A549 (cell line): ENCODE measurements at regions not wholly inside any gene's neighbourhood (a gene's known extent, or its start where the extent isn't known, plus 50 kb on each side); places are given as distances from the start of the nearest gene placed in this dataset.

Source experiments
- ATAC-seq, 2 experiments: fragments of 200-7000 bp in 1 of 2; fragments of >200 bp in 1 of 2; cut with Nextera tagmentation in 1 of 2; cut with Tn5 transposase in 1 of 2; 3 replicates each; pipeline versions ENCODE4 v1.8.0 to v1.9.1; 2018 to 2020; ENCODE audit warnings: mild to moderate bottlenecking in 1 of 2, moderate library complexity in 1 of 2
- CTCF ChIA-PET: fragments of 300-600 bp; sonication (Branson Sonifier 250); formaldehyde crosslinking; extraction: SDS; loops from one replicate; lab custom pipeline; 2021; ENCODE audit warnings: antibody characterized with exemption, inconsistent platforms; lab: Yijun Ruan, JAX
- POLR2A ChIA-PET: fragments of 350-600 bp; formaldehyde crosslinking; extraction: SDS; loops from one replicate; lab custom pipeline; 2021; ENCODE audit warnings: antibody characterized with exemption, inconsistent platforms; lab: Yijun Ruan, JAX
- DNase-seq, 2 experiments: peaks; one replicate each; pipeline versions ENCODE4 v3.0.0 to v3.0.0-alpha.2; 2011 to 2016; ENCODE audit warnings: low read depth in 1 of 2, low spot score in 1 of 2
- FAIRE-seq: peaks from 2 replicates; lab custom pipeline; 2011; peaks lifted over from hg19 to GRCh38; lab: Jason Lieb, UNC
- H3K27ac ChIP-seq, 2 experiments: fragments of >200 bp; sonication (Bioruptor Twin); formaldehyde crosslinking; 3 replicates each; pipeline ENCODE4 v1.5.1; 2016 to 2017
- H3K4me1 ChIP-seq: fragments of >200 bp; sonication (Bioruptor Twin); formaldehyde crosslinking; 3 replicates; pipeline ENCODE4 v1.6.1; 2016
- H3K4me2 ChIP-seq: fragments of >200 bp; sonication (Bioruptor Twin); formaldehyde crosslinking; 3 replicates; pipeline ENCODE4 v1.6.1; 2016
- H3K4me3 ChIP-seq: fragments of >200 bp; sonication (Bioruptor Twin); formaldehyde crosslinking; 3 replicates; pipeline ENCODE4 v1.5.1; 2016
- H3K9me3 ChIP-seq: fragments of >200 bp; sonication (Bioruptor Twin); formaldehyde crosslinking; 3 replicates; pipeline ENCODE4 v1.6.1; 2016
- BHLHE40 ChIP-seq: IDR thresholded peaks from 2 replicates; pipeline ENCODE4 v1.6.1; 2012; ENCODE audit warnings: low read depth, low read length, inconsistent platforms
- CBX2 ChIP-seq: fragments of 200-600 bp; sonication (generic); IDR thresholded peaks from 2 replicates; pipeline ENCODE4 v1.6.1; 2016; ENCODE audit warnings: low read depth, mild to moderate bottlenecking, borderline replicate concordance
- CBX8 ChIP-seq: fragments of 200-600 bp; sonication (generic); IDR thresholded peaks from 2 replicates; pipeline ENCODE4 v1.6.1; 2016
- CHD2 ChIP-seq: fragments of 150-350 bp; IDR thresholded peaks from 2 replicates; pipeline ENCODE4 v1.6.1; 2014; ENCODE audit warnings: low read length; ENCODE audit not compliant: partially characterized antibody
- CHD4 ChIP-seq: fragments of 200-600 bp; sonication (generic); IDR thresholded peaks from 2 replicates; pipeline ENCODE4 v1.6.1; 2016; ENCODE audit warnings: antibody characterized with exemption, mild to moderate bottlenecking, borderline replicate concordance
- CTCF ChIP-seq: fragments of >200 bp; sonication (Bioruptor Twin); formaldehyde crosslinking; IDR thresholded peaks from 3 replicates; pipeline ENCODE4 v1.5.1; 2016
- EHMT2 ChIP-seq: fragments of 200-600 bp; sonication (generic); IDR thresholded peaks from 2 replicates; pipeline ENCODE4 v1.6.1; 2016; ENCODE audit warnings: antibody characterized with exemption, low read depth, mild to moderate bottlenecking, moderate library complexity
- FOSB ChIP-seq: fragments of 250-450 bp; sonication (Bioruptor Pico); IDR thresholded peaks from 2 replicates; pipeline ENCODE4 v1.5.0; 2020; ENCODE audit warnings: mild to moderate bottlenecking, moderate library complexity
- FOXS1 ChIP-seq: fragments of 250-450 bp; sonication (Bioruptor Pico); IDR thresholded peaks from 2 replicates; pipeline ENCODE4 v1.5.0; 2020; ENCODE audit warnings: mild to moderate bottlenecking, moderate library complexity
- GATA3 ChIP-seq: IDR thresholded peaks from 2 replicates; pipeline ENCODE4 v1.6.1; 2012; ENCODE audit warnings: borderline replicate concordance
- HDAC2 ChIP-seq: fragments of 200-600 bp; sonication (generic); IDR thresholded peaks from 2 replicates; pipeline ENCODE4 v1.6.1; 2016
- HES2 ChIP-seq: fragments of >200 bp; sonication (Bioruptor Twin); formaldehyde crosslinking; IDR thresholded peaks from 2 replicates; pipeline ENCODE4 v1.6.1; 2016
- HEYL ChIP-seq: fragments of 250-450 bp; sonication (Bioruptor Pico); IDR thresholded peaks from 2 replicates; pipeline ENCODE4 v1.8.0; 2021; ENCODE audit warnings: mild to moderate bottlenecking, moderate library complexity
- HMGXB4 ChIP-seq: fragments of 250-450 bp; sonication (Bioruptor Pico); IDR thresholded peaks from 2 replicates; pipeline ENCODE4 v1.5.0; 2021; ENCODE audit warnings: mild to moderate bottlenecking, moderate library complexity, borderline replicate concordance
- HOXA7 ChIP-seq: fragments of 250-450 bp; sonication (Bioruptor Pico); IDR thresholded peaks from 2 replicates; pipeline ENCODE4 v1.5.0; 2020; ENCODE audit warnings: mild to moderate bottlenecking, moderate library complexity
- JUN ChIP-seq, 2 experiments: fragments of >200 bp; sonication (Bioruptor Twin); formaldehyde crosslinking; IDR thresholded peaks; 2 replicates in 1 of 2; 3 replicates in 1 of 2; pipeline ENCODE4 v1.6.1; 2016 to 2017
- MAX ChIP-seq: IDR thresholded peaks from 2 replicates; pipeline ENCODE4 v1.6.1; 2012
- MAZ ChIP-seq: fragments of 150-350 bp; IDR thresholded peaks from 2 replicates; pipeline ENCODE4 v1.6.1; 2014; ENCODE audit warnings: antibody characterized with exemption, low read depth, low read length, borderline replicate concordance
- NFE2L2 ChIP-seq: fragments of 150-350 bp; conservative IDR thresholded peaks from 2 replicates; pipeline ENCODE4 v1.6.1; 2014; ENCODE audit warnings: low read length
- NPAS2 ChIP-seq: fragments of 250-450 bp; sonication (Bioruptor Pico); IDR thresholded peaks from 2 replicates; pipeline ENCODE4 v1.8.0; 2022; ENCODE audit warnings: mild to moderate bottlenecking, moderate library complexity, borderline replicate concordance
- NR3C1 ChIP-seq: fragments of >200 bp; sonication (Bioruptor Twin); formaldehyde crosslinking; IDR thresholded peaks from 3 replicates; pipeline ENCODE4 v1.6.1; 2017
- POLR2A ChIP-seq: IDR thresholded peaks from 2 replicates; pipeline ENCODE4 v1.6.1; 2012; ENCODE audit warnings: mild to moderate bottlenecking, low read length
- REST ChIP-seq: fragments of 200-600 bp; sonication (generic); IDR thresholded peaks from 2 replicates; pipeline ENCODE4 v1.6.1; 2016; ENCODE audit warnings: antibody characterized with exemption, mild to moderate bottlenecking, moderate library complexity
- SREBF2 ChIP-seq: fragments of 450-650 bp; IDR thresholded peaks from 2 replicates; pipeline ENCODE4 v1.6.1; 2014; ENCODE audit warnings: mild to moderate bottlenecking, moderate library complexity
- ZNF302 ChIP-seq: fragments of 250-450 bp; sonication (Bioruptor Pico); IDR thresholded peaks from 2 replicates; pipeline ENCODE4 v1.9.0; 2021; ENCODE audit warnings: inconsistent platforms, mild to moderate bottlenecking, moderate library complexity
- WGBS: methylation state at CpG from one replicate; pipeline ENCODE4 v1.1.6; 2017; ENCODE audit errors: missing lambda C conversion rate; 5-methylcytosine and 5-hydroxymethylcytosine counted together
- TF ChIP-seq, protein P1 (sequence below): IDR thresholded peaks from 2 replicates; pipeline ENCODE4 v1.6.1; 2012; ENCODE audit warnings: low read depth, borderline replicate concordance
- TF ChIP-seq, protein P2 (sequence below): IDR thresholded peaks from 2 replicates; pipeline ENCODE4 v1.6.1; 2012

- Histone ChIP-seq H3K9me3 (no peaks in the 10 kb centered on the region), H3K4me3 (no peak overlapping the region), H3K4me2 (no peak overlapping the region), H3K27ac (no peak overlapping the region), H3K4me1 (no peaks in the 10 kb centered on the region)
- ATAC-seq (no peak), DNase-seq (no peak), FAIRE-seq (no peak)
- POLR2A ChIA-PET: no interaction called here
- 60% methylated on average over 8 of the region's 8 CpGs for WGBS
- CTCF ChIA-PET: no interaction called here
- TF ChIP-seq SREBF2: no peak
- TF ChIP-seq, protein P1, sequence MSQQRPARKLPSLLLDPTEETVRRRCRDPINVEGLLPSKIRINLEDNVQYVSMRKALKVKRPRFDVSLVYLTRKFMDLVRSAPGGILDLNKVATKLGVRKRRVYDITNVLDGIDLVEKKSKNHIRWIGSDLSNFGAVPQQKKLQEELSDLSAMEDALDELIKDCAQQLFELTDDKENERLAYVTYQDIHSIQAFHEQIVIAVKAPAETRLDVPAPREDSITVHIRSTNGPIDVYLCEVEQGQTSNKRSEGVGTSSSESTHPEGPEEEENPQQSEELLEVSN: no peak
- TF ChIP-seq CHD2: no peak
- no peak for TF ChIP-seq NFE2L2
- TF ChIP-seq FOXS1 (CRISPR knock-in tag): no peak
- no peak for TF ChIP-seq HOXA7
- no peak for TF ChIP-seq MAX
- TF ChIP-seq, protein P2, sequence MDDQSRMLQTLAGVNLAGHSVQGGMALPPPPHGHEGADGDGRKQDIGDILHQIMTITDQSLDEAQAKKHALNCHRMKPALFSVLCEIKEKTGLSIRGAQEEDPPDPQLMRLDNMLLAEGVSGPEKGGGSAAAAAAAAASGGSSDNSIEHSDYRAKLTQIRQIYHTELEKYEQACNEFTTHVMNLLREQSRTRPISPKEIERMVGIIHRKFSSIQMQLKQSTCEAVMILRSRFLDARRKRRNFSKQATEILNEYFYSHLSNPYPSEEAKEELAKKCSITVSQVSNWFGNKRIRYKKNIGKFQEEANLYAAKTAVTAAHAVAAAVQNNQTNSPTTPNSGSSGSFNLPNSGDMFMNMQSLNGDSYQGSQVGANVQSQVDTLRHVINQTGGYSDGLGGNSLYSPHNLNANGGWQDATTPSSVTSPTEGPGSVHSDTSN: no peak
- no peak for TF ChIP-seq JUN (IDR thresholded peaks at IDR 0.05)
- no peak for TF ChIP-seq HEYL (CRISPR knock-in tag)
- TF ChIP-seq CBX8: no peak
- TF ChIP-seq HDAC2: no peak
- TF ChIP-seq EHMT2: no peak
- no peak for TF ChIP-seq HES2
Measured at GRCh38 chr13:21232196-21232595, 55.7 kb downstream of the MRPL57 start.

DNA sequence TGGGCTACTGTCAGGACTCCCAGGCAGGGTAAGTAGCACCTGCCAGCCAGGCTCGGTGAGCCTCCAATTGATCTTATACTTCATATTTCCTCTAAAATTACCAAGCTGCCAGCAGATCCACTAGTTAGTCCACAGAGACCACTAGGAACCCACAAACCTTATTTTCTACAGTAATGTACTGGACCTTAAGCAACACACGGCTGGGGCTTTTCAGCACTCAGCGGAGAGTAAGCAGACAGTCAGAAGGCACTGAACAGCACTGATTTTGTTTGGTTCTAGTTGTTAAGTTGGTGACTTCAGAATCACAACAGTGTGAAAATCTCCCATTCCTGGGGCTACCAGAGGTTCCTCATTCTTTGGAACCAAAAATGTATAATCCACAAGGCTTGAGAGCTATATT lies 56.1 kb downstream of the MRPL57 start:
- no peak overlapping the region for H3K4me3 ChIP-seq
- H3K27ac ChIP-seq: no peak overlapping the region
- DNase-seq: no peak
- ATAC-seq: no peak
- no peaks in the 10 kb centered on the region for H3K9me3 ChIP-seq
- TF ChIP-seq CTCF: no peak
- no peak for TF ChIP-seq FOSB (CRISPR knock-in tag)
- TF ChIP-seq NPAS2: no peak
- no peak for TF ChIP-seq CHD4
- TF ChIP-seq, all 56 proteins: peak for 0
- FAIRE-seq: no peak
- ChIA-PET CTCF (interaction anchor here (1.0 kb wide), 1 partner anchor 57 kb away, joined by 3 read pairs; the partner anchor contains the start of gene SKA3), POLR2A (no interaction called here)
- Histone ChIP-seq H3K4me1 (no peaks in the 10 kb centered on the region), H3K4me2 (no peak overlapping the region)
- WGBS: 53% methylated on average over 3 of the region's 3 CpGs

- no peaks in the 10 kb centered on the region for H3K4me1 ChIP-seq
- H3K4me3 ChIP-seq: no peak overlapping the region
- ChIA-PET CTCF (interaction anchor here (1.0 kb wide), 1 partner anchor 57 kb away, joined by 3 read pairs; the partner anchor contains the start of gene SKA3), POLR2A (no interaction called here)
- no peak for FAIRE-seq
- DNase-seq: no peak
- ATAC-seq: no peak
- no peaks in the 10 kb centered on the region for H3K9me3 ChIP-seq
- no peak overlapping the region for H3K27ac ChIP-seq
- H3K4me2 ChIP-seq: no peak overlapping the region
- 58% methylated on average over 3 of the region's 3 CpGs for WGBS
- TF ChIP-seq ZNF302 (CRISPR knock-in tag) (no peak), MAZ (no peak), FOXS1 (CRISPR knock-in tag) (no peak), GATA3 (no peak), MAX (no peak), REST (no peak), CBX2 (no peak), POLR2A (no peak), NR3C1 (no peak), NPAS2 (no peak), BHLHE40 (no peak), HMGXB4 (CRISPR knock-in tag) (no peak)
Measured at GRCh38 chr13:21233086-21233485, 56.6 kb downstream of the MRPL57 start.
